PC-3 (cell line): ENCODE measurements at regions not wholly inside any gene's neighbourhood (a gene's known extent, or its start where the extent isn't known, plus 50 kb on each side); places are given as distances from the start of the nearest gene placed in this dataset.

Experiments used
- ATAC-seq: fragments of 200-7000 bp; cut with Tn5 transposase; 2 replicates; pipeline ENCODE4 v1.9.1; 2020; ENCODE audit warnings: mild to moderate bottlenecking, moderate library complexity
- BruUV-seq: library from RNA; stranded (reverse); fragments of 400-500 nt; replicated peaks from 2 replicates; lab custom pipeline; 2021; lab: Mats Ljungman, UMichigan
- CTCF ChIA-PET: fragments of 300-600 bp; sonication (Branson Sonifier 250); formaldehyde crosslinking; loops from one replicate; lab custom pipeline; 2022; ENCODE audit warnings: antibody characterized with exemption; lab: Charles Lee
- POLR2A ChIA-PET: fragments of 300-600 bp; sonication (Branson Sonifier 250); formaldehyde crosslinking; loops from one replicate; lab custom pipeline; 2022; ENCODE audit warnings: antibody characterized with exemption; ENCODE audit not compliant: unreplicated experiment; lab: Charles Lee
- DNase-seq: peaks from one replicate; pipeline ENCODE4 v3.0.0-alpha.2; 2015
- H2AFZ ChIP-seq: fragments of 300-600 bp; sonication (generic); 2 replicates; pipeline ENCODE4 v1.6.0; 2016; ENCODE audit warnings: antibody characterized with exemption, low read length
- H3F3A ChIP-seq: fragments of 300-600 bp; sonication (generic); one replicate; pipeline ENCODE4 v1.6.0; 2017; ENCODE audit warnings: antibody characterized with exemption, low read length, control low read depth, mild to moderate bottlenecking; ENCODE audit not compliant: unreplicated experiment
- H3K27ac ChIP-seq: fragments of 300-600 bp; sonication (generic); 2 replicates; pipeline ENCODE4 v1.5.1; 2016; ENCODE audit warnings: mild to moderate bottlenecking, low read length
- H3K27me3 ChIP-seq: fragments of 300-600 bp; sonication (generic); 2 replicates; pipeline ENCODE4 v1.6.1; 2016; ENCODE audit warnings: low read length, mixed read lengths
- H3K36me3 ChIP-seq: fragments of 300-600 bp; sonication (generic); 2 replicates; pipeline ENCODE4 v1.6.1; 2016; ENCODE audit warnings: low read depth, mixed run types, low read length, mixed read lengths
- H3K4me1 ChIP-seq: fragments of 300-600 bp; sonication (generic); 2 replicates; pipeline ENCODE4 v1.5.1; 2016; ENCODE audit warnings: low read length; ENCODE audit not compliant: insufficient read depth
- H3K4me2 ChIP-seq: fragments of 300-600 bp; sonication (generic); 2 replicates; pipeline ENCODE4 v1.6.0; 2016; ENCODE audit warnings: low read length
- H3K4me3 ChIP-seq: fragments of 300-600 bp; sonication (generic); 2 replicates; pipeline ENCODE4 v1.5.1; 2016; ENCODE audit warnings: mild to moderate bottlenecking, low read length, mixed read lengths
- H3K79me2 ChIP-seq: fragments of 300-600 bp; sonication (generic); 2 replicates; pipeline ENCODE4 v1.6.1; 2017; ENCODE audit warnings: low read length, mixed read lengths
- H3K9ac ChIP-seq: fragments of 300-600 bp; sonication (generic); 2 replicates; pipeline ENCODE4 v1.6.0; 2016; ENCODE audit warnings: mild to moderate bottlenecking, low read length
- H3K9me2 ChIP-seq: fragments of 300-600 bp; sonication (generic); replicated peaks from 2 replicates; pipeline ENCODE4 v1.6.1; 2016; ENCODE audit warnings: mixed run types, low read length, mixed read lengths
- H3K9me3 ChIP-seq: fragments of 300-600 bp; sonication (generic); 2 replicates; pipeline ENCODE4 v1.6.1; 2016; ENCODE audit warnings: low read length, mixed read lengths
- H4K20me1 ChIP-seq: fragments of 300-600 bp; sonication (generic); 2 replicates; pipeline ENCODE4 v1.6.1; 2016; ENCODE audit warnings: low read length, mixed read lengths
- CTCF ChIP-seq: fragments of 300-600 bp; sonication (generic); conservative IDR thresholded peaks from 2 replicates; pipeline ENCODE4 v1.5.1; 2017; ENCODE audit warnings: antibody characterized with exemption, low read depth, mild to moderate bottlenecking, low read length
- EZH2 ChIP-seq: fragments of 300-600 bp; sonication (generic); IDR thresholded peaks from one replicate; pipeline ENCODE4 v1.6.1; 2017; ENCODE audit warnings: antibody characterized with exemption, mild to moderate bottlenecking, low read length; ENCODE audit not compliant: unreplicated experiment
- EZH2phosphoT487 ChIP-seq: fragments of 300-600 bp; sonication (generic); IDR thresholded peaks from 2 replicates; pipeline ENCODE4 v1.6.1; 2018; ENCODE audit warnings: mild to moderate bottlenecking, antibody characterized with exemption, low read length, borderline replicate concordance
- intact Hi-C: fragments of 100-400 bp; cut with micrococcal nuclease; formaldehyde crosslinking; loops from 2 replicates; pipeline ENCODE4 v1.9.0; 2023

- Histone ChIP-seq H2AFZ (no peak overlapping the region), H3K79me2 (no peaks in the 10 kb centered on the region), H3K4me3 (no peak overlapping the region), H3F3A (no peaks in the 10 kb centered on the region), H4K20me1 (no peaks in the 10 kb centered on the region), H3K4me1 (no peaks in the 10 kb centered on the region), H3K9me3 (0 out of 2 replicates have a peak, but pooled peaks cover 4% of the 10 kb centered on the region), H3K27ac (no peak overlapping the region), H3K9ac (no peak overlapping the region), H3K4me2 (no peak overlapping the region), H3K27me3 (no peaks in the 10 kb centered on the region), H3K36me3 (no peaks in the 10 kb centered on the region), H3K9me2 (no peaks in the 10 kb centered on the region)
- BruUV-seq = no TSS peak
- DNase-seq (no peak), ATAC-seq (no peak)
- no peak for TF ChIP-seq EZH2phosphoT487
- TF ChIP-seq CTCF = no peak
- TF ChIP-seq EZH2 = no peak
- ChIA-PET POLR2A (no interaction called here), CTCF (no interaction called here)
- intact Hi-C loops = no loop called here
Observed at GRCh38 chr1:43108080-43108479, 64.0 kb downstream of the EBNA1BP2 start.

- no peak overlapping the region for H3K4me2 ChIP-seq
- no peaks in the 10 kb centered on the region for H3F3A ChIP-seq
- H3K79me2 ChIP-seq = no peaks in the 10 kb centered on the region
- ChIA-PET CTCF (no interaction called here), POLR2A (no interaction called here)
- H3K36me3 ChIP-seq = no peaks in the 10 kb centered on the region
- 0 out of 2 replicates have a peak, but pooled peaks cover 4% of the 10 kb centered on the region for H3K9me3 ChIP-seq
- H3K9ac ChIP-seq = no peak overlapping the region
- intact Hi-C loops = no loop called here
- no peaks in the 10 kb centered on the region for H3K27me3 ChIP-seq
- H2AFZ ChIP-seq = no peak overlapping the region
- H3K4me3 ChIP-seq = no peak overlapping the region
- ATAC-seq (no peak), DNase-seq (no peak)
- TF ChIP-seq CTCF (no peak), EZH2 (no peak), EZH2phosphoT487 (no peak)
- BruUV-seq = no TSS peak
- H4K20me1 ChIP-seq = no peaks in the 10 kb centered on the region
- no peaks in the 10 kb centered on the region for H3K9me2 ChIP-seq
- H3K4me1 ChIP-seq = no peaks in the 10 kb centered on the region
- no peak overlapping the region for H3K27ac ChIP-seq
Observed at GRCh38 chr1:43107664-43108063, 64.4 kb downstream of the EBNA1BP2 start.

GRCh38 chr1:43104027-43104763, 67.9 kb downstream of the EBNA1BP2 start:
- Histone ChIP-seq H3K79me2 (no peaks in the 10 kb centered on the region), H3K27ac (no peak overlapping the region), H3K4me2 (no peak overlapping the region), H3K36me3 (no peaks in the 10 kb centered on the region), H3K4me1 (no peaks in the 10 kb centered on the region), H3K27me3 (no peaks in the 10 kb centered on the region), H3F3A (no peaks in the 10 kb centered on the region), H3K4me3 (no peak overlapping the region), H3K9ac (no peak overlapping the region), H2AFZ (no peak overlapping the region), H3K9me3 (0 out of 2 replicates have a peak, but pooled peaks cover 4% of the 10 kb centered on the region), H3K9me2 (no peaks in the 10 kb centered on the region), H4K20me1 (no peaks in the 10 kb centered on the region)
- intact Hi-C loops = no loop called here
- ATAC-seq = no peak
- TF ChIP-seq CTCF (no peak), EZH2 (no peak)
- DNase-seq = no peak
- BruUV-seq = no TSS peak
- POLR2A ChIA-PET = no interaction called here
- CTCF ChIA-PET = no interaction called here
